HuH-7 (cell line): ENCODE measurements at regions not wholly inside any gene's neighbourhood (a gene's known extent, or its start where the extent isn't known, plus 50 kb on each side); places are given as distances from the start of the nearest gene placed in this dataset.

Source experiments
- DNase-seq: peaks from one replicate; pipeline ENCODE4 v3.0.0; 2011; ENCODE audit warnings: low spot score

- DNase-seq = no peak
Observed at GRCh38 chr4:58935332-58935731, 1825.1 kb upstream of the IGFBP7 start.

DNA sequence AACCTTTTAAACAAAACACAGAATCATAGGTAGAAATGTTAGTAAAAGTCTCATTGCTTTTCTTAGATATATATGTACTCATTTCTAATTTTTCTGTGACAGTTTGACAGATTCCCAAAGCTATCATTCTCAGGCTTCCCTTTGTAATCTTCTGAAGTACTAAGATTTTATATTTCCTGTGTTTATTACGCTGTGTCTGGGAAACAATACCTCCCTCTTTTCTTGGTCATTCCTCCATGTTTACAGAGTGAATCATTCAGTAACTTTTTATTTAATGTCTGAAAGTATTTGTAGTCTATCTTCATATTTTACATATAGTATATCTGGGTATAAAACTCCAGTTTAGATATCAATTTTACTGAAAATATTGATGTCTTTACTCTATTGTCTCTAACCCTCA is 1826.3 kb upstream of the IGFBP7 start:
- DNase-seq = no peak

GRCh38 chr4:58940167-58940566 is 1830.0 kb upstream of the IGFBP7 start:
- DNase-seq = no peak

- DNase-seq = no peak
Observed at GRCh38 chr4:58941286-58941685, 1831.1 kb upstream of the IGFBP7 start.

DNA sequence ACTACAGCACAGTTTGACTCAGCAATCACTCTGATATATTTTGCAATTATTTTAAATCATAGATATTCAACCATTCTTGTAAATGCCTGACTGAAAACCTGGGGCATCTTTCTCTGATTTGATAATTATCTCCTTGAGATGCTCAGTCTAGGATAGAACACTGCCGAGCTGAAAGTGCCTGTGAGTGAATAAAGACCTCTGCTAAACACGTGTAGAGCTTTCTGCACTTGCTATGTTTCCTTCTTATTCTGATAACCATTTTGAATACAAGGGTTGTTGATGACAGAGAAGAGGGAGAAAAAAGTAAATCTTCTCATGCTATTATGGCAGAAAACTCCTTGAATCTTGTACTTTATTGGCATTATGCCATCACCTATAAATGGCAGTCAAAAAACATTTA is 1843.4 kb upstream of the IGFBP7 start:
- DNase-seq = no peak

- no peak for DNase-seq
Observed at GRCh38 chr4:58957711-58958110, 1847.5 kb upstream of the IGFBP7 start.

GRCh38 chr4:58961283-58961682 is 1851.1 kb upstream of the IGFBP7 start:
- no peak for DNase-seq

DNA sequence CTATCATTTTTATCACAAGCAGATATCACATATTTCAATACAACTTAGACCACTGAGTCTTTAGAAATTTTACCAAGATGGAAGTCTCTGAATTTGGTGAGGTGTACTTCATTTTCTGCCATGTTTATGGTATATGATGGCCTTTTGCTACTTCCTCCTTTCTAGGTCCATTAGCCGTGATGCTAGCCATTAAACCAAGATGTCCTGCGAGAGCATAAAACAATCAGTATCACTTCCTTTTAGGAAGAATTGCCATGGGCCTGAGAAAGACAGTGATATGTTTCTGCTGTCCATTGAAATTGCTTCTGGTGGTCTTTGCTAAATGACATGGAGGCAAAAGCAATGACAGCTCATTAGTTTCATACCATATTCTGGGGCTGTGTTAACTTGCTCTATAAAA is 1851.7 kb upstream of the IGFBP7 start:
- no peak for DNase-seq

DNA sequence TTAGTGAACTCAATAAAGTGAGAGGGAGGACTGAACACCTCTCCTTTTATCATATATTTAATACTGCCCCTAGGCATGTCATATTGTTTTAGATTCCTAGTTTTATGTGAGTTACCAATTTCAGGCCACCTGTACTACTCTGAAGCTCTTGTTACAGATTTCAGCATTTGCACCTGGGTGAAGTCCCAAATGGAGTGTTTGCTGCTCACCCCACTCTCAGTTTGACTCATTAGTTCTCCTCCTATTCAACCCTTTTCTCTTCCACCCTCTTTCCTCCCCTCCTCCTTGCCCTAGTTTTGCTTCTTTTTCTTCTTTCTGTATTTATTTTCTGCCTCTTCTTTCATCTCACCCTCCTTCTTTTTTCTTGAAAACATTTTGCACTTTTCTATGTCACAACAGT is 1852.2 kb upstream of the IGFBP7 start:
- DNase-seq = no peak

DNA sequence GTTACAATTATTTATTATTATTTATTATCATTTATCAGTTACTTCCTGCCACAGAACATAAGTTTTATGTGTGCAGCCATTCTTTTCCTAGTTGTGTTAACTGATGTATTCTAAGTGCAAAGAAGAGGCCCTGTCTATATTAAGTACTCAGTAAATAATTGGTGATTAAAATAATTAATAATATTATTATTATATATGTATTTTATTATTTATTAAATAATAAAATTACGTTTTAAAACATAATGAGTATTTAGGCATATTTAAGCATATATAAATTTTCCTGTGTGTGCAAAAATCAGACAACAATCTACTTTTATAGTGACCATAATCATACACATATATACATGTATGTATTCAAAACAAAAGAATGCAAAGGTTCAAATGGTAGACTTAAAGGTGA is 1871.6 kb upstream of the IGFBP7 start:
- no peak for DNase-seq

DNA sequence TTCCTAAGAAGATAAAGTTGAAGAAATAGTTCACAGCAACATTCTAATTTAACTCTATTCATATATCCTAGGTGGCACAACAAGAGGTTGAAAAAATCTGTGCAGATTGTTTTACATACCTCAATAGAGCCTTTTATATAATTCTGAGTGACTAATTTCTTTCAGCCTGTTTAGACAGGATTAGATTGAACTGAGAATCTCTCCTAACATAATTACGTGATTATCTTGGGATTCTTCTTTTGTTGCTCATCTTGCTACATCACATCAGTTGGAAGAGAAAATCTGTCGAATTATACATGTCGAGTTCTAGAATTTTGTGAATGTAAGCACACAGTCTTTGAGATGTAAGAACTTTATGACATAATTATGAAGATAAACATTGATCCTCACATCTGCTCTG is 1873.7 kb upstream of the IGFBP7 start:
- DNase-seq = no peak

DNA sequence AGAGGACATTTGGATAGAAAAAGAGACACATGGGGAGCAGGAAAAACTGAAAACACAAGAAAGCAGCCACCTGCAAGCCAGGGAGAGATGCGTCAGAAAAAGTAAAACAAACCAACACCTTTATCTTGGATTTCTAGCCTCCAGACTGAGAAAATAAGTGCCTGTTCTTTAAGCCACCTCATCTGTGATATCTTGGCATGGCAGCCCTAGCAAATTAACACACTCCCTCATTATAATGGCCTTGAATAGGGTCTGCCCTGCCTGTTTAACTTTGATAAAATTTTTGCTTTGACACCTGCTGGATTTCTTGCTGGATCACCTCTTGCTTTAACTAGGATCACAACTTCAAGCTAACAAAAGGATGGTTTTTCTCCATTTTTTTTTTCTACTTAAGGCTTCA is 1892.0 kb upstream of the IGFBP7 start:
- DNase-seq = no peak

DNA sequence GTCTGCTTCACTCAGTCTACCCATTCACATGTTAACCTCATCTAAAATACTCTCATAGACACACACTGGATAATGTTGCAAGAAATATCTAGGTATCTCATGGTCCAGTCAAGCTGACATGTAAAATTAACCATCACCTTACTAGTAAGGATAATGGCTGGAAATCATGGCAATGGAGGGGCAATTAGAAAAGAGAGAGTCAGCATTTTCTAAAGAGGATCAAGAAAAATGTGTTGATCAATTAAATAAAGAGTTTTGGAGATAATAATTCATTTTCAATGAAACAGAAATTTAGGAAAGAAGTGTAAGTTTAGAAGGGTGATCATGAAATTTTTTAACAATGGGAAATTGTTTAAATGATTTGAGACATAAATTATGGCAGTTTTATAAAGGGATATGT is 1914.1 kb upstream of the IGFBP7 start:
- DNase-seq = no peak

- no peak for DNase-seq
Observed at GRCh38 chr4:59037812-59038211, 1927.6 kb upstream of the IGFBP7 start.

DNA sequence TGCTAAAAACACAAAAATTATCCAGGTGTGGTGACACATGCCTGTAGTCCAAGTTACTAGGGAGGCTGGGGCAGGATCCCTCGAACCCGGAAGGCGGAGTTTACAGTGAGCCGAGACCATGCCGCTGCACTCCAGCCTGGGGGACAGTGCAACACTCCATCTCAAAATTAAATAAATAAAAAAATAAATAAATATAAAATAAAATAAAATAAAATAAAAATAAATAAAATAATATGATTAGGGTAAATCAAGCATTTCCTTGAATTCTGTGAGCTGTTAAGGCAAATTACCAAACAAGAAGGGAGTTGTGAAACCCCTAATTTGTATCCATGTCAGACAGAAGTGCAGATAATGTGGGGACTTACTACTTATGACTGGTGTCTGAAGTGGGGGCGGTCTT is 1928.9 kb upstream of the IGFBP7 start:
- no peak for DNase-seq

DNA sequence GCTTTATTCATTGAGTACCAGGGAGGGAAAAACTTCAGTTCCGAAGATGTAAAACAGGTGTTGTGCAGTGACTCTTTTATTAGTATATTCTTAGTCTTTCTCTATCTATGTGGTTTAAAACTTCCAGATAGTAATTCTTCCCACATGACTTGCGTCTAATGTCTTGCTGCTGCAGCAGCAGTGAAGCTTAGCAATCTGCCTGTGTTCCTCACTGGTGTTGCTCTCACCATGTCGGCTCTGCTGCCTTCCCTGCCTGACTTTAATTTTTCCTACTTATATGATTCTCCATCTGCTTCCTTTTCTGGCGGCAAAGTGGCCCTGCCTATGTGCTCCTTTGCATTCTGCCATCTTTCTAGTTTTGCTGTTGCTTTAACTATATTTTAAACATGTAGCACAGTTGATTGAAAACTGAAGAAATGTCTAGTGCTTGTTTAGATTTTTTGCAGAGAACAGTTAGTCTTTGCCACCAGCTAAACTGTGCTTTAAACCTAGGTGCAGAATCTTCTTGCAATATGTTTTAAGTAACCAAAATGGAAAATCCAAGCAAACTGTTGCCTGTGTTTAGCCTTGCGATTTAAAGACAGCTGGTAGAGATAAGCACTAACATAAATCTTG is 1934.2 kb upstream of the IGFBP7 start:
- DNase-seq = no peak

DNA sequence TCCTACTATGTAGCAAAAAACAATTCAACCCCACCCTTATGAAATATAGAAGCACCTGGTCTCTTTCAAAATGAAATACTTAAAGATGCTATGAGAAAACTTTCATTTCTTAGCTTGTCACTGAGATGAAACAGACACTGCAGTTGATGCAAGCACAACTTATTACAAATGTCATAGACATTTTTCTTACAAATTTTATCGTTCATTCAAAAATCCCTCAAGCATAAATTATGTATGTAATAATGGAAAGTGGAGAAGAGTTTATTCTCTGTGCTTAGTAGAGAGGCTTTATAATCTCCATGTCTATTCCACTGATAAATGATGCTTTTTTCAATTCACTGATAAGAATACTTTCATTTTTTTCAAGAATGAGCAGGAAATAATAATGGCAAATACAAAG is 1943.9 kb upstream of the IGFBP7 start:
- no peak for DNase-seq

DNA sequence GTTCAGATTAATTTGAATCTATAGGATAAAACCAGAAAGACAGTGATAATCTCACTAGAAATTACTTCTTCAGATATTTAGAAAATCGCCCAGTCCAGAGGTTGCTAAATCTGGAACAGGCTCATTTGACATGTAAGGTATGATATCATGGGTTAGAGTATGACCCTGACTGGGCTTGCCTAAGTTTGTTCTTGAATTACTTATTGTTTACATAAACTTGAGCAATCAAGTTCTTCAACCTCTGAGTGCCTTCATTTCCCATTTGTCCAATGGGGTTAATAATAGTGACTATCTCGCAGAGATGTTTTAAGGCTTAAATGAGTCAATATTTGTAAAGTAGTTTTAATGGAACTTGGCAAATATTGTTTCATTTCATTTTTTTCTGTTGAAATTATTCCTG is 1947.6 kb upstream of the IGFBP7 start:
- no peak for DNase-seq

- DNase-seq = no peak
Observed at GRCh38 chr4:59058543-59058942, 1948.4 kb upstream of the IGFBP7 start.

- no peak for DNase-seq
Observed at GRCh38 chr4:59060002-59060846, 1950.0 kb upstream of the IGFBP7 start.

- DNase-seq = no peak
Observed at GRCh38 chr4:59060895-59061294, 1950.7 kb upstream of the IGFBP7 start.

- DNase-seq = no peak
Observed at GRCh38 chr4:59063015-59063720, 1953.0 kb upstream of the IGFBP7 start.

DNA sequence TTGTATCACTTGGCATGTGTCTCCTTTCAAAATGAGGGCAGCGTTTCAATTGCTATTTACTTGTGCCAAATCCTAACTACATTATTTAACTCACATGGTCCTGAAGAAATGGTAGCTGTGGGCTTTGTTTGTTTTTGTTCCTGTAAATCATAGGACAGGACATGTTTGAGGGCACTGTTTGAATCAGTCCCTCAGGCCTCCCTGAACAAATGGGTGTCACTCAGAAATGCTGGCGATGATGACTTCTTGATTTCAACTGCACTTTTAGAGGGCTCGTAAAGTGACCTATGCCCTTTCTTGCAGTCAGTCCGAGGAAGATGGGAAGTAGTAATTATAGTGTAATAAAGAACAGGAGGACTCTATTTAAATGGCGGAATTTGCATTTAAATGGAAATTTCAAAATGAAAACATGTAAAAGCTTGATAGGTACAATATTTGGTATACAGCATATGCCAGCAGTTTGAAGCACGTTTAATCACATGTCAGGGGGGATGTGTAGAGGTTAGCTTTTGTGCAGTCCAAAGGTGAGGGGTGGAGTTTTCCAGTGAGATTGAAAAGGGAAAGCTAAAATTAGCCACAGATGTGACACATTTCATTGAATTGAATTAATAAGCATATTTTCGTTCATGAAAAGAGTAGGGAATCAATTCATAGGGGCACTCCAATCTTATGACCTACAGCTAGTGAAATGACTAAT is 1958.7 kb upstream of the IGFBP7 start:
- DNase-seq = no peak
